ENCODE measurements at regions not wholly inside any gene's neighbourhood (a gene's known extent, or its start where the extent isn't known, plus 50 kb on each side); places are given as distances from the start of the nearest gene placed in this dataset.

DNA sequence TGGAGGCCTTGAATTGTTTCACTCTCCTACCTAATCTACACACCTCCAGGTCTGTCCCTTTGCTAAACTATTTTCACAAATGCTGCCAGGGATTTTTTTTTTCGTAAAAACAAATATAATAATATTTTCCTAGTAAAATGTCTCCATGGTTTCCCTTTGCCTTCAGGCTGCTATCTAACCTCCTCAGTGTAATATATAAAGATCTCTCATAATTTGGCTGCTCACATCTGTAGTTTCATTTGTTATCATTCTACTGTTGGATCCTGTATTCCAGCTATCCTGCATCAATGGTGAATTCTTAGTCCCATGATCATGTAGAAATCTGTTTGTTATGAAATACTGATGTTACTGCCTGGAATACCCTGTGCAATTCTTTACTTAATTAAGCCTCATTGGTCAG lies 211.9 kb upstream of the CHRM2 start:
- TF ChIP-seq, protein P1, sequence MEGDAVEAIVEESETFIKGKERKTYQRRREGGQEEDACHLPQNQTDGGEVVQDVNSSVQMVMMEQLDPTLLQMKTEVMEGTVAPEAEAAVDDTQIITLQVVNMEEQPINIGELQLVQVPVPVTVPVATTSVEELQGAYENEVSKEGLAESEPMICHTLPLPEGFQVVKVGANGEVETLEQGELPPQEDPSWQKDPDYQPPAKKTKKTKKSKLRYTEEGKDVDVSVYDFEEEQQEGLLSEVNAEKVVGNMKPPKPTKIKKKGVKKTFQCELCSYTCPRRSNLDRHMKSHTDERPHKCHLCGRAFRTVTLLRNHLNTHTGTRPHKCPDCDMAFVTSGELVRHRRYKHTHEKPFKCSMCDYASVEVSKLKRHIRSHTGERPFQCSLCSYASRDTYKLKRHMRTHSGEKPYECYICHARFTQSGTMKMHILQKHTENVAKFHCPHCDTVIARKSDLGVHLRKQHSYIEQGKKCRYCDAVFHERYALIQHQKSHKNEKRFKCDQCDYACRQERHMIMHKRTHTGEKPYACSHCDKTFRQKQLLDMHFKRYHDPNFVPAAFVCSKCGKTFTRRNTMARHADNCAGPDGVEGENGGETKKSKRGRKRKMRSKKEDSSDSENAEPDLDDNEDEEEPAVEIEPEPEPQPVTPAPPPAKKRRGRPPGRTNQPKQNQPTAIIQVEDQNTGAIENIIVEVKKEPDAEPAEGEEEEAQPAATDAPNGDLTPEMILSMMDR (IDR thresholded peaks at IDR 0.05) = no peak
- TF ChIP-seq POLR2AphosphoS5 (IDR thresholded peaks at IDR 0.05) (no peak), POLR2A (IDR thresholded peaks at IDR 0.05) (no peak), EP300 (IDR thresholded peaks at IDR 0.05) (no peak)

Measured in upper lobe of left lung (tissue), 4 donors.